ENCODE measurements at regions not wholly inside any gene's neighbourhood (a gene's known extent, or its start where the extent isn't known, plus 50 kb on each side); places are given as distances from the start of the nearest gene placed in this dataset.
"Not testable (repeated sequence)": the region's sequence is repeated elsewhere in the genome, so short reads cannot be mapped to it uniquely, and the experiment has no call there.

DNA sequence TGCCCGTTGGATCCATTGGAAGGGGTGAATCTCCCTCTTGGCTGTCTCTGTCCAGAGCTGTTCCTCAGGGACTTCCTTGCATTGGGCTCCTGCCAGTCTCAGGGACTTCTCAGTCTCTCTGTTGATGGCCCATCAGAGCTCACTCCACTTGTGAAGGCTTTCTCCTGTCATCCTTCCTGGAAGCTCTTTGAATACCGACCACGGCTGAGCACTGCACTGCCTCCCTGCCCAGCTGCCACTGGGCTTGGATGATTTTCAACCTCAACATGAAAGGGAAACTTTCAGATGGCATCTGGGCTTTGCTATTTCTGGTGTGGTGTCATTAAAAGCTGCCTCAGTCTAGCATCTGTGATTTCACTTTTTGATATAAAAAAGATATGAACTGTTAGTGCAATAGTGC lies 66.1 kb upstream of the ANKRD10 start:
- TF ChIP-seq, protein P1, sequence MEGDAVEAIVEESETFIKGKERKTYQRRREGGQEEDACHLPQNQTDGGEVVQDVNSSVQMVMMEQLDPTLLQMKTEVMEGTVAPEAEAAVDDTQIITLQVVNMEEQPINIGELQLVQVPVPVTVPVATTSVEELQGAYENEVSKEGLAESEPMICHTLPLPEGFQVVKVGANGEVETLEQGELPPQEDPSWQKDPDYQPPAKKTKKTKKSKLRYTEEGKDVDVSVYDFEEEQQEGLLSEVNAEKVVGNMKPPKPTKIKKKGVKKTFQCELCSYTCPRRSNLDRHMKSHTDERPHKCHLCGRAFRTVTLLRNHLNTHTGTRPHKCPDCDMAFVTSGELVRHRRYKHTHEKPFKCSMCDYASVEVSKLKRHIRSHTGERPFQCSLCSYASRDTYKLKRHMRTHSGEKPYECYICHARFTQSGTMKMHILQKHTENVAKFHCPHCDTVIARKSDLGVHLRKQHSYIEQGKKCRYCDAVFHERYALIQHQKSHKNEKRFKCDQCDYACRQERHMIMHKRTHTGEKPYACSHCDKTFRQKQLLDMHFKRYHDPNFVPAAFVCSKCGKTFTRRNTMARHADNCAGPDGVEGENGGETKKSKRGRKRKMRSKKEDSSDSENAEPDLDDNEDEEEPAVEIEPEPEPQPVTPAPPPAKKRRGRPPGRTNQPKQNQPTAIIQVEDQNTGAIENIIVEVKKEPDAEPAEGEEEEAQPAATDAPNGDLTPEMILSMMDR (IDR thresholded peaks at IDR 0.05), result no peak
- Histone ChIP-seq H2AFZ (ENCODE audit: insufficient read depth, low read depth, low read length, poor library complexity, severe bottlenecking) (no peak overlapping the region), H3K27ac (ENCODE audit: low read depth in 1 of 2, low read length in 2 of 2) (no peak overlapping the region), H4K20me1 (ENCODE audit: insufficient read depth, low read length) (no peaks in the 10 kb centered on the region), H3K4me2 (replicated peaks; ENCODE audit: extremely low read depth, low read length, poor library complexity, severe bottlenecking) (no peak overlapping the region), H3K36me3 (replicated peaks in 1 of 2; ENCODE audit: control insufficient read depth in 1 of 2, insufficient read depth in 2 of 2, low read length in 2 of 2) (no peaks in the 10 kb centered on the region), H3K79me2 (ENCODE audit: insufficient read depth, low read length) (no peaks in the 10 kb centered on the region), H3K27me3 (ENCODE audit: control insufficient read depth in 2 of 2, insufficient read depth in 2 of 2, low read length in 2 of 2) (peaks cover 0 to 3% of the 10 kb centered on the region in 2 donors), H3K4me3 (replicated peaks in 1 of 3; ENCODE audit: low read depth in 2 of 3, low read length in 3 of 3) (no peak overlapping the region), H3K9me3 (replicated peaks in 1 of 2; ENCODE audit: control insufficient read depth in 1 of 2, insufficient read depth in 1 of 2, low read length in 2 of 2) (peaks cover 0 to 2% of the 10 kb centered on the region in 2 donors), H3K4me1 (ENCODE audit: control insufficient read depth in 1 of 2, insufficient read depth in 2 of 2, low read length in 2 of 2) (no peaks in the 10 kb centered on the region), H3K9ac (ENCODE audit: insufficient read depth, low read length, poor library complexity, severe bottlenecking) (no peak overlapping the region)
- peaks cover 1 to 9% (median 8%) of the 10 kb centered on the region in 3 donors for H3K27me3 Mint-ChIP-seq (ENCODE audit: low read depth in 3 of 3)
- WGBS (ENCODE audit: insufficient coverage), result 91% methylated on average over 3 of the region's 3 CpGs
- H3K36me3 Mint-ChIP-seq, result no peaks in the 10 kb centered on the region
- no peak for DNase-seq
- no peak overlapping the region for H3K27ac Mint-ChIP-seq
- H3K4me1 Mint-ChIP-seq, result peaks cover 4% of the 10 kb centered on the region
- H3K9me3 Mint-ChIP-seq, result peaks cover 2 to 18% (median 8%) of the 10 kb centered on the region in 7 donors
- no peak overlapping the region for H3K4me3 Mint-ChIP-seq
- intact Hi-C loops (cut with micrococcal nuclease), result no loop called here

DNA sequence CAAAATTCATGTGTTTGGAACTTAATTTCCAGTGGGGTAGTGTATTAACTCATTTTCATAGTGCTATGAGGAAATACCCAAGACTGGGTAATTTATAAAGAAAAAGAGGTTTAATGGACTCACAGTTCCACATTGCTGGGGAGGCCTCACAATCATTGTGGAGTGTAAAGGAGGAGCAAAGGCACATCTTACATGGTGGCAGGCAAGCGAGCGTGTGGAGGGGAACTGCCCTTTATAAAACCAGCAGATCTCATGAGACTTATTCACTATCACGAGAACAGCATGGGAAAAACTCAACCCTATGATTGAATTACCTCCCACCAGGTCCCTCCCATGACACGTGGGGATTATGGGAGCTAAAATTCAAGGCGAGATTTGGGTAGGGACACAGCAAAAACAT lies 64.3 kb upstream of the ANKRD10 start:
- WGBS (ENCODE audit: insufficient coverage), result 100% methylated on average over 1 of the region's 5 CpGs
- H3K4me3 ChIP-seq (replicated peaks in 1 of 3; ENCODE audit: low read depth in 2 of 3, low read length in 3 of 3); H4K20me1 ChIP-seq (ENCODE audit: insufficient read depth, low read length); H3K27me3 ChIP-seq (ENCODE audit: control insufficient read depth in 2 of 2, insufficient read depth in 2 of 2, low read length in 2 of 2); H3K4me1 Mint-ChIP-seq; H3K79me2 ChIP-seq (ENCODE audit: insufficient read depth, low read length); H2AFZ ChIP-seq (ENCODE audit: insufficient read depth, low read depth, low read length, poor library complexity, severe bottlenecking); H3K9ac ChIP-seq (ENCODE audit: insufficient read depth, low read length, poor library complexity, severe bottlenecking); H3K27ac Mint-ChIP-seq; H3K4me2 ChIP-seq (replicated peaks; ENCODE audit: extremely low read depth, low read length, poor library complexity, severe bottlenecking); H3K36me3 Mint-ChIP-seq; H3K4me3 Mint-ChIP-seq; intact Hi-C loops (cut with micrococcal nuclease); H3K27ac ChIP-seq (ENCODE audit: low read depth in 1 of 2, low read length in 2 of 2); H3K36me3 ChIP-seq (replicated peaks in 1 of 2; ENCODE audit: control insufficient read depth in 1 of 2, insufficient read depth in 2 of 2, low read length in 2 of 2); H3K9me3 ChIP-seq (replicated peaks in 1 of 2; ENCODE audit: control insufficient read depth in 1 of 2, insufficient read depth in 1 of 2, low read length in 2 of 2); DNase-seq; H3K4me1 ChIP-seq (ENCODE audit: control insufficient read depth in 1 of 2, insufficient read depth in 2 of 2, low read length in 2 of 2): not testable (repeated sequence)
- peaks cover 5 to 11% (median 6%) of the 10 kb centered on the region in 3 donors for H3K27me3 Mint-ChIP-seq (ENCODE audit: low read depth in 3 of 3)
- peaks cover 2 to 12% (median 5%) of the 10 kb centered on the region in 7 donors for H3K9me3 Mint-ChIP-seq
